Retinal pigment epithelial cell (primary cell): ENCODE measurements at regions not wholly inside any gene's neighbourhood (a gene's known extent, or its start where the extent isn't known, plus 50 kb on each side); places are given as distances from the start of the nearest gene placed in this dataset.

Source experiments
- DNase-seq: peaks from one replicate; pipeline ENCODE4 v3.0.0-alpha.2; 2010; ENCODE audit warnings: low read depth
- H3K4me3 ChIP-seq: 2 replicates; pipeline ENCODE4 v1.5.1; 2011; ENCODE audit warnings: mild to moderate bottlenecking, low read length, control low read depth, moderate library complexity
- TF ChIP-seq, protein P1 (sequence below): conservative IDR thresholded peaks from 2 replicates; pipeline ENCODE4 v1.5.1; 2011; ENCODE audit warnings: low read depth, low read length, control low read depth, inconsistent platforms

DNA sequence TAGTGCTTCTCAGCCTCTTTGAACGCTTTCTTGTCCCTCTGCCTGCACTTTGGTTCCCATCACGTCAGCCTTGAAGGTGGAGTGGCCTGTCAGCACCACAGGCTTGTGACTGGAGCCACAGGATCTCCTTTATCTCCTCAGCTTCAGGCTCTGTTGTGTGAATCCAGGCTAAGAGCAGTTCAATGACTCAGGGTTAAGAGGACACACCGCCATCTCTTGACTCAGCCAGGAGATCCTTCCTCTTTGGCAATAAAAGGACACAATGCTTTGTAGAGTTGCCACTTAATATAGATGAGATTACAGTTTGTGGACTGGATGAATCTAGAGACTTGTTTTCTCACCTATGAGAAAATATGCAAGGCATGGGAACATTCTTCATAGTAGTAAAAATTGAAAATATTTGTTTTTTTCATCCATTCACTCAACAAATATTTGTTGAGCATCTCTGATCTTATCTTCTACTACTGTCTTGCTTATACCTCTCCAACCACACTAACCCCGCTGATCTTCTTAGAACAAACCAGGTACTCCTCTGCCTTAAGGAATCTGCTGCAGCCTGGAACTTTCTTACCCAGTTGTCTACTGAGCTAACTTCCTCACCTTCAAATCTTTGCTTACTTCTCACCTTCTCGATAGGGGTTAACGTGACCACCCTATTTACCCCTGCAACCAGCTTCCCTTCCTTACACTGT, 62.3 kb downstream of the UCHL1 start:
- no peak overlapping the region for H3K4me3 ChIP-seq
- DNase-seq, result no peak
- TF ChIP-seq, protein P1, sequence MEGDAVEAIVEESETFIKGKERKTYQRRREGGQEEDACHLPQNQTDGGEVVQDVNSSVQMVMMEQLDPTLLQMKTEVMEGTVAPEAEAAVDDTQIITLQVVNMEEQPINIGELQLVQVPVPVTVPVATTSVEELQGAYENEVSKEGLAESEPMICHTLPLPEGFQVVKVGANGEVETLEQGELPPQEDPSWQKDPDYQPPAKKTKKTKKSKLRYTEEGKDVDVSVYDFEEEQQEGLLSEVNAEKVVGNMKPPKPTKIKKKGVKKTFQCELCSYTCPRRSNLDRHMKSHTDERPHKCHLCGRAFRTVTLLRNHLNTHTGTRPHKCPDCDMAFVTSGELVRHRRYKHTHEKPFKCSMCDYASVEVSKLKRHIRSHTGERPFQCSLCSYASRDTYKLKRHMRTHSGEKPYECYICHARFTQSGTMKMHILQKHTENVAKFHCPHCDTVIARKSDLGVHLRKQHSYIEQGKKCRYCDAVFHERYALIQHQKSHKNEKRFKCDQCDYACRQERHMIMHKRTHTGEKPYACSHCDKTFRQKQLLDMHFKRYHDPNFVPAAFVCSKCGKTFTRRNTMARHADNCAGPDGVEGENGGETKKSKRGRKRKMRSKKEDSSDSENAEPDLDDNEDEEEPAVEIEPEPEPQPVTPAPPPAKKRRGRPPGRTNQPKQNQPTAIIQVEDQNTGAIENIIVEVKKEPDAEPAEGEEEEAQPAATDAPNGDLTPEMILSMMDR, result no peak

DNA sequence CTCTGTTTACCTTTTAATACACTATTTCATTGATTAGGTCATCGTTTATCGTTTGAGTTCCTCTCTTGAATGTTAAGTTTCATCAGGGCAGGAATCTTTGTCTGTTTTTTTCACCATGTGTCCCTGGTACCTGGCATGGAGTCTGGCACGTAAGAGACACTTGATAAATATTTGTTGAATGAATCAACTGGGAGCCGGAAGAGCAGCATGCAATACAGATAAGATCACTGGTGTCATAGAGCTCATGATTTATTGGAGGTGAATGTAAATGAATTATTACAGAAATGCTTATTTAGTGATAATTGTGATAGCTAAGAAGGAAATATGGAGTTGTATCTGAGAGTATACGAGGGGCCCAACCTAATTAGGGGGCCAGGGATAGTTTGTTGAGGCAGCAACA, 62.8 kb downstream of the UCHL1 start:
- TF ChIP-seq, protein P1, result no peak
- DNase-seq, result no peak
- H3K4me3 ChIP-seq, result no peak overlapping the region

DNA sequence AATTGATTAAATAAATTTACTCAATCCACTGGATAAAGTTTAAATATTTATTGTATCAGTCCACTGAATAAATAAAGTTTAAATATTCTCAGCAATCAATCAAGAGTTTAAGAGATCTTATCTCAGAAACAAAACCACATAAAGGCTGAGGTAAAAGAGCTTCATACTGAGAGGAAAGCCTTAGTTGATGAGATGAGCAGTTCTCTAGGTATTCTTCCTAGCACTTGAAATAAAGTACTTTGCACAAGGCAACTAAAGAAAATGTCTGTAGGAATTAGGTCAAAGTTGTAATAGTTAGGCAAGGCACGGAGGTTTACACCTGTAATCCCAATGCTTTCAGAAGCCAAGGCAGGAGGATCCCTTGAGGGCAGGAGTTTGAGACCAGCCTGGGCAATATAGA, 63.5 kb downstream of the UCHL1 start:
- no peak overlapping the region for H3K4me3 ChIP-seq
- TF ChIP-seq, protein P1, result no peak
- DNase-seq, result no peak

DNA sequence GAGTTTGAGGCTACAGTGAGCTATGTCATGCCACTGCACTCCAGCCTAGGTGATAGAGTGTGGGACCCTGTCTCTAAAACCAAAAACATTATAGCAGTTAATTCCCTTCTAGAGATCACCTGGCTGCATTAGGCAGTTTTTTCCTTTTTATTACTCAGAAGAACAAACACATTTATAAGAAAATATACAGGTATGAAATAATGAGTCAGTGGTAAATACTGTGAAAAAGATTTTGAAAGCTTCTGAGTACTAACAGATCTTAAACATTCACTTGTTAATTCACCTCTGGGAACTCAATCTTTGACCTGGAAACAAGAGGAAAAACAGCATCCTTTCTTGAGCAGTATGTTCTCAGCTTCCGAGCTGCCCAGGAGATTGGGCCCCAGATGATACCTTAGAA, 64.1 kb downstream of the UCHL1 start:
- H3K4me3 ChIP-seq, result no peak overlapping the region
- TF ChIP-seq, protein P1, result no peak
- DNase-seq, result no peak

DNA sequence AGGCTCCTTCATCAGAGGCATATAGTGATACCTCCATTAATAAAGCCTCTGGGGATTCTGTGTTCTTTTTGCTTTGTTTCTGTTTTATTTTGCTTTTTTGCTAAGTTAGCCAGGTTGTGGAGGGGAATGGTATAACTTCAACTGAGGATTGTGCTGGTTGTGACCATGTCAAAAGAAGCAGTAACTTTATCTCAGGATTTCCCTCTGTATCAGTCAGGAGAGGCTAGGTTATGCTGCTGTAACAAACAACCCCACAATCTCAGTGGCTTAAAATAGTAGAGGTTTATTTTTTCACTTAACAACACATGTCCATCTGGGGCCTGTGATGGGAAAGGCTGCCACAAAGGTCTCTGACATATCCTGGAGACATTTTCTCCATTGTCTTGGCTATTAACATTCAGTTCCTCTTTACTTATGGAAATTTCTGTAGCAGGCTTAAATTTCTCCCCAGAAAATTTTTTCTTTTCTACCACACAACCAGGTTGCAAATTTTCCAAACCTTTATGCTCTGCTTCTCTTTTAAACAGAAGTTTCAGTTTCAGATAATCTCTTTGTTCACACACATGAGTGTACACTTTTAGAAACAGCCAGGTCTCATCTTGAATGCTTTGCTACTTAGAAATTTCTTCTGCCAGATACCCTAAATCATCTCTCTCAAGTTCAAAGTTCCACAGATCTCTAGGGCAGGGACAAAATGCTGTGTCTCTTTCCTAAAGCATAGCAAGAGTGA, 64.7 kb downstream of the UCHL1 start:
- TF ChIP-seq, protein P1, result no peak
- DNase-seq, result no peak
- H3K4me3 ChIP-seq, result no peak overlapping the region

DNA sequence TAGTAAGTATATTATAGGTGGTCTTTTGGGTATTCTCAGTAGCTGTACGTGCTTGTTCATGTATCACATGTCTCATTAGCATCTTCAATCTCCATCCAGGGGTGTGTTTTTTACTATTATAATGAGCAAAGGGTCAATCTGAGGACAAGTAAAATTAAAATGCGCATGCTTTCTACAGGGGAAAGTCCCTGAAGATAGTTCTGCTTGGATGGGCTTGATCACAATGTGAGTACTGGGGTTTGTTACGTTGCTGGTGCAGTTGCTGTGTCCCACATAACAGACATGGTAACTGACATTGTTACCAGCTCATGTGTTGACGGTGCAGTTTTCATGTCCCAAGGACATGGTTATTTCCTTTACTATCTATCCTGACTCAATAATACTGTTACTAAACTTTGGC, 65.9 kb downstream of the UCHL1 start:
- no peak overlapping the region for H3K4me3 ChIP-seq
- DNase-seq, result no peak
- TF ChIP-seq, protein P1, result no peak

DNA sequence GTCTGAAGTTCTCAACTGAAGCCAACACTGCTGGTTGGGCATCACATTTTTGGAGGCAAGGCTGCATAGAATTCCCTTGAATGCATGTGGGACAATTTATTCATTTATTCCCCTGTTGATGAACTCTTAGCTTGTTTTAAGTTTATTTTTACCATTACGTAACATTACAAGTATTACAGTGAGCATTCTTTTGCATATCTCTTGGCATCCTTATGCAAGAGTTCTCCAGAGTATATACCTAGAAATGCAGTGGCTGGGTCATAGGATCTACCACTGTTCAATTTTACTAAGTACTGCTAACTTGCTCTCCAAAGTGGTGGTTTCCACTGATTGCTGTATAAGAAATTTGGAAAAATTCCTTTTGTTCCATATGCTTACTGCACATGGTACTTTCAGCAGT, 66.5 kb downstream of the UCHL1 start:
- TF ChIP-seq, protein P1, result no peak
- DNase-seq, result no peak
- H3K4me3 ChIP-seq, result no peak overlapping the region
